Progenitor cell of endocrine pancreas (in vitro differentiated cells): ENCODE measurements at regions not wholly inside any gene's neighbourhood (a gene's known extent, or its start where the extent isn't known, plus 50 kb on each side); places are given as distances from the start of the nearest gene placed in this dataset.

Experiments used
- DNase-seq: peaks from one replicate; pipeline ENCODE4 v3.0.0; 2021; ENCODE audit warnings: low spot score; ENCODE audit not compliant: unreplicated experiment
- H3K27ac Mint-ChIP-seq: 2 replicates; pipeline ENCODE4 v1.8.0; 2021; ENCODE audit warnings: mild to moderate bottlenecking, moderate library complexity, mixed read lengths
- H3K27me3 Mint-ChIP-seq: 2 replicates; pipeline ENCODE4 v1.8.0; 2021; ENCODE audit warnings: mixed read lengths
- H3K36me3 Mint-ChIP-seq: 2 replicates; pipeline ENCODE4 v1.8.0; 2022; ENCODE audit warnings: mixed read lengths; ENCODE audit not compliant: insufficient read depth
- H3K4me1 Mint-ChIP-seq: 2 replicates; pipeline ENCODE4 v1.8.0; 2021; ENCODE audit warnings: low read depth, mixed read lengths
- H3K4me3 Mint-ChIP-seq: 2 replicates; pipeline ENCODE4 v1.8.0; 2021; ENCODE audit warnings: low read depth, mild to moderate bottlenecking, moderate library complexity, mixed read lengths
- H3K9me3 Mint-ChIP-seq: 2 replicates; pipeline ENCODE4 v1.8.0; 2021; ENCODE audit warnings: low read depth, mixed read lengths
- TF ChIP-seq, protein P1 (sequence below): fragments of 200-600 bp; sonication (generic); IDR thresholded peaks from one replicate; pipeline ENCODE4 v1.5.0; 2021; ENCODE audit warnings: antibody characterized with exemption, mild to moderate bottlenecking; ENCODE audit not compliant: unreplicated experiment

- TF ChIP-seq, protein P1, sequence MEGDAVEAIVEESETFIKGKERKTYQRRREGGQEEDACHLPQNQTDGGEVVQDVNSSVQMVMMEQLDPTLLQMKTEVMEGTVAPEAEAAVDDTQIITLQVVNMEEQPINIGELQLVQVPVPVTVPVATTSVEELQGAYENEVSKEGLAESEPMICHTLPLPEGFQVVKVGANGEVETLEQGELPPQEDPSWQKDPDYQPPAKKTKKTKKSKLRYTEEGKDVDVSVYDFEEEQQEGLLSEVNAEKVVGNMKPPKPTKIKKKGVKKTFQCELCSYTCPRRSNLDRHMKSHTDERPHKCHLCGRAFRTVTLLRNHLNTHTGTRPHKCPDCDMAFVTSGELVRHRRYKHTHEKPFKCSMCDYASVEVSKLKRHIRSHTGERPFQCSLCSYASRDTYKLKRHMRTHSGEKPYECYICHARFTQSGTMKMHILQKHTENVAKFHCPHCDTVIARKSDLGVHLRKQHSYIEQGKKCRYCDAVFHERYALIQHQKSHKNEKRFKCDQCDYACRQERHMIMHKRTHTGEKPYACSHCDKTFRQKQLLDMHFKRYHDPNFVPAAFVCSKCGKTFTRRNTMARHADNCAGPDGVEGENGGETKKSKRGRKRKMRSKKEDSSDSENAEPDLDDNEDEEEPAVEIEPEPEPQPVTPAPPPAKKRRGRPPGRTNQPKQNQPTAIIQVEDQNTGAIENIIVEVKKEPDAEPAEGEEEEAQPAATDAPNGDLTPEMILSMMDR: no peak
- no peaks in the 10 kb centered on the region for H3K4me1 Mint-ChIP-seq
- no peaks in the 10 kb centered on the region for H3K9me3 Mint-ChIP-seq
- H3K4me3 Mint-ChIP-seq: no peak overlapping the region
- DNase-seq: no peak
- H3K27me3 Mint-ChIP-seq: no peaks in the 10 kb centered on the region
- no peak overlapping the region for H3K27ac Mint-ChIP-seq
- H3K36me3 Mint-ChIP-seq: no peaks in the 10 kb centered on the region
Measured at GRCh38 chr9:13493697-13494096, 214.2 kb upstream of the MPDZ start.

DNA sequence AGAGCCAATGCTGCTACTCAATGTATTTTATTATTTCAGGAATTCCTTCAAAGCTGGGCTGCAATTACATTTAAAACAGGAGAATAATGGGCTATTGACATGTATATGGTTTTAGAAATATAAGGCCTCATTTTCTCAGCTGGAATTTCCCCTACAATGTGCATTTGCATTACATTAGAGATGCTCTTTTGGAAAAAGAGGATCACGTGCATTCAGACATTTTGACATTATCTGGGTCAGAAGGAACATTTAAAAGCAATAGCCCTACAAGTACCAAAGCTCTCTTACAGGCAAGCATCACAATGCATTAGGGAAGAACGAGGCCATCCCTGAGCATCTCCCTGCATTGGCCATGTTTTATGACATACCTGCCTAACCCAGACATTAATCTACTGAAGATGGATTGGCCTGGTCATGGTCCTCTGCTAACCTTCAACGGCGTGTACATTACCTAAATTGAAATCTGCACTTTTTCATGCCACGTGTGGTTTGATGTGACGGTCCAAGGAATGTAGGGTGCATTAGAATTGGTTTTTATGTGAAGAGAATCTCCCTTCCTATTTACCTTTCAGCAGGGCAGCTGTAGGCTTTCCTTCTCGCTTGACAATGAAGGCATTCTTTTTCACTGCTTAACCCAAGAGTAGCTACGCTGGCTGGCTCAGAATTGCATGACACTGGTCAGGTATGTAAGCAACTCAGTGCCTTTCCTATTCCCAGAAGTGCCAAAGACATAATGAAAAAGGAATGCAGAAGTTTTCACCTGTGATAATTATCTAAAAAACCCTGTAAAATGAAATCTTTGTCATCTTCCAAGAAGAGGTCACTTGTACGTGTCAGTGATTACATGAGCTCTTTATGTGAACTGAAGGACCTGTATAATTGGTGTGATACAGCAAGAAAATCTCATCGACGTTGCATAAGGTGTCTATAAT lies 212.3 kb upstream of the MPDZ start:
- DNase-seq: no peak
- Mint-ChIP-seq H3K4me1 (no peaks in the 10 kb centered on the region), H3K4me3 (no peak overlapping the region), H3K36me3 (no peaks in the 10 kb centered on the region), H3K27me3 (no peaks in the 10 kb centered on the region), H3K27ac (no peak overlapping the region), H3K9me3 (no peaks in the 10 kb centered on the region)
- TF ChIP-seq, protein P1: no peak

GRCh38 chr9:13491138-13491492 lies 211.6 kb upstream of the MPDZ start:
- no peak for DNase-seq
- H3K9me3 Mint-ChIP-seq: no peaks in the 10 kb centered on the region
- no peak overlapping the region for H3K27ac Mint-ChIP-seq
- H3K4me1 Mint-ChIP-seq: no peaks in the 10 kb centered on the region
- H3K27me3 Mint-ChIP-seq: no peaks in the 10 kb centered on the region
- H3K4me3 Mint-ChIP-seq: no peak overlapping the region
- no peaks in the 10 kb centered on the region for H3K36me3 Mint-ChIP-seq
- TF ChIP-seq, protein P1: no peak

DNA sequence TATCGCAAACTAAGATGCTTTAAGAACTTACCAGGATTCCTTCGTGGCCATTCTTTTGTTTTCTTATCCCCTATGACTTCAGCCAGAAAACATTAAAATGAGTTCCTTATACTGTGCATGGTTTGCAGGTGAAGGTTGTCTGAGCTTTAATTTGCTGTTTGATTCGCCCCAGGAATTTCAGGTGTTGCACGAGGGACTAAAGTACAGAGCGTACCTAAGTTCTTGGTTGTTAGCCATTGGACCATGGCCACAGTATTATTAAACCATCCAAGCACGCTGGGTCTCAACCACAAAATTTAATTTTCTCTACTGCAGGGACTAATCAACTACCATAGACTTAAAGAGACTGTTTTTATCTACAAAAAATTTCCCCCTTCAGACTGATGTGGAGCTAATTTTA lies 208.4 kb upstream of the MPDZ start:
- no peaks in the 10 kb centered on the region for H3K36me3 Mint-ChIP-seq
- TF ChIP-seq, protein P1: no peak
- H3K9me3 Mint-ChIP-seq: no peaks in the 10 kb centered on the region
- no peaks in the 10 kb centered on the region for H3K4me1 Mint-ChIP-seq
- no peak for DNase-seq
- H3K4me3 Mint-ChIP-seq: no peak overlapping the region
- H3K27me3 Mint-ChIP-seq: no peaks in the 10 kb centered on the region
- no peak overlapping the region for H3K27ac Mint-ChIP-seq

DNA sequence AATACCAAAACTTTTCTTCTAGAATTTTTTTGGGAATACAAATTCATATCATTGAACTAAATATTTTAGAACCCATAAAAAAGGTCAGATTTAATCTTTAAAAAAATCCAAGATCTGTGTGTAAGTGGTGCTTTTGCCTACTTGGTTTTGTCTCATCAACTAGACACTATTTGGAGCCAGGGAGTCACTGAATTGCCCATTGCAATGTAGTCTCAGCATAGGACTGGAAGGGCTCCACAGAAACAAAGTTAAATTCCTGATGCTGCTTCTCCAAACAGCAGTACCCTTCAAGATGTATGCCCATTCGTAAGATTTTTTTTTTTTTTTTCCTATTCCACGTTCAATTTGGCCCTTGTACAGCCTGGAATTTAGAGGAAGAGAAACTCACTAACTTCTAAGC lies 208.0 kb upstream of the MPDZ start:
- TF ChIP-seq, protein P1: no peak
- Mint-ChIP-seq H3K36me3 (no peaks in the 10 kb centered on the region), H3K4me1 (no peaks in the 10 kb centered on the region), H3K27ac (no peak overlapping the region), H3K4me3 (no peak overlapping the region), H3K9me3 (no peaks in the 10 kb centered on the region), H3K27me3 (no peaks in the 10 kb centered on the region)
- no peak for DNase-seq
